WTC11 (cell line): ENCODE measurements at regions not wholly inside any gene's neighbourhood (a gene's known extent, or its start where the extent isn't known, plus 50 kb on each side); places are given as distances from the start of the nearest gene placed in this dataset.

ENCODE experiments used
- ATF2 ChIP-seq: sonication (generic); formaldehyde crosslinking; IDR thresholded peaks from 2 replicates; pipeline ENCODE4 v1.8.1; 2022; ENCODE audit warnings: low read depth, missing genetic modification reagents, borderline replicate concordance
- ATF3 ChIP-seq: sonication (generic); formaldehyde crosslinking; conservative IDR thresholded peaks from 2 replicates; pipeline ENCODE4 v1.8.1; 2022; ENCODE audit warnings: mild to moderate bottlenecking, missing genetic modification reagents
- CTCF ChIP-seq: fragments of 200-600 bp; IDR thresholded peaks from 2 replicates; pipeline ENCODE4 v1.8.0; 2022; ENCODE audit warnings: antibody characterized with exemption
- E2F5 ChIP-seq: sonication (generic); formaldehyde crosslinking; IDR thresholded peaks from 2 replicates; pipeline ENCODE4 v1.8.1; 2022; ENCODE audit warnings: mild to moderate bottlenecking, moderate library complexity, missing genetic modification reagents
- ETV6 ChIP-seq: sonication (generic); formaldehyde crosslinking; IDR thresholded peaks from 2 replicates; pipeline ENCODE4 v1.8.1; 2022; ENCODE audit warnings: mild to moderate bottlenecking, missing genetic modification reagents
- GTF2I ChIP-seq: fragments of 250-450 bp; sonication (Bioruptor Pico); conservative IDR thresholded peaks from 2 replicates; pipeline ENCODE4 v1.4.0; 2021; ENCODE audit warnings: mild to moderate bottlenecking
- IRF1 ChIP-seq: sonication (generic); formaldehyde crosslinking; IDR thresholded peaks from 2 replicates; pipeline ENCODE4 v1.8.0; 2023; ENCODE audit warnings: missing genetic modification reagents
- IRF2 ChIP-seq: sonication (generic); formaldehyde crosslinking; IDR thresholded peaks from 2 replicates; pipeline ENCODE4 v1.8.0; 2022; ENCODE audit warnings: low read depth, missing genetic modification reagents, borderline replicate concordance
- NR2C2 ChIP-seq: sonication (generic); formaldehyde crosslinking; IDR thresholded peaks from 2 replicates; pipeline ENCODE4 v1.8.0; 2022; ENCODE audit warnings: mild to moderate bottlenecking, missing genetic modification reagents
- RORB ChIP-seq: fragments of 250-450 bp; sonication (Bioruptor Pico); IDR thresholded peaks from 2 replicates; pipeline ENCODE4 v1.9.0; 2021; ENCODE audit warnings: mild to moderate bottlenecking
- SP1 ChIP-seq: sonication (generic); formaldehyde crosslinking; conservative IDR thresholded peaks from 2 replicates; pipeline ENCODE4 v1.8.1; 2022; ENCODE audit warnings: missing genetic modification reagents
- ZNF138 ChIP-seq: sonication (generic); formaldehyde crosslinking; conservative IDR thresholded peaks from 2 replicates; pipeline ENCODE4 v1.8.1; 2022; ENCODE audit warnings: mild to moderate bottlenecking, moderate library complexity, missing genetic modification reagents
- ZNF281 ChIP-seq: sonication (generic); formaldehyde crosslinking; IDR thresholded peaks from 2 replicates; pipeline ENCODE4 v1.8.0; 2023; ENCODE audit warnings: mild to moderate bottlenecking, missing genetic modification reagents
- ZNF416 ChIP-seq: fragments of 250-450 bp; sonication (Bioruptor Pico); IDR thresholded peaks from 2 replicates; pipeline ENCODE4 v1.9.0; 2021; ENCODE audit warnings: mild to moderate bottlenecking, inconsistent platforms

- TF ChIP-seq IRF1 (no peak), SP1 (CRISPR knock-in tag) (no peak), CTCF (no peak), IRF2 (CRISPR knock-in tag) (no peak), NR2C2 (CRISPR knock-in tag) (no peak), ZNF281 (CRISPR knock-in tag) (no peak), RORB (CRISPR knock-in tag) (no peak), E2F5 (CRISPR knock-in tag) (no peak), ZNF138 (CRISPR knock-in tag) (no peak), ETV6 (CRISPR knock-in tag) (no peak), ZNF416 (no peak), GTF2I (CRISPR knock-in tag) (no peak), ATF2 (CRISPR knock-in tag) (no peak), ATF3 (no peak)
These were observed 179.2 kb upstream of the BET1 start for GRCh38 chr7:94183289-94183749.
